H1 (cell line): ENCODE measurements at regions not wholly inside any gene's neighbourhood (a gene's known extent, or its start where the extent isn't known, plus 50 kb on each side); places are given as distances from the start of the nearest gene placed in this dataset.

Experiments used
- CBX8 ChIP-seq: fragments of 300-800, 300-1000 bp; sonication (generic); IDR thresholded peaks from 2 replicates; pipeline ENCODE4 v1.7.1; 2016; ENCODE audit warnings: low read depth, low read length, borderline replicate concordance
- CHD2 ChIP-seq: IDR thresholded peaks from 2 replicates; pipeline ENCODE4 v1.6.1; 2012; ENCODE audit warnings: low read length, improper control_type of control experiment
- CTBP2 ChIP-seq: IDR thresholded peaks from 2 replicates; pipeline ENCODE4 v1.7.0; 2011; ENCODE audit warnings: borderline replicate concordance, mild to moderate bottlenecking, moderate library complexity, mixed read lengths, low read length; ENCODE audit not compliant: insufficient read depth, insufficient read length
- EP300 ChIP-seq, 2 experiments: IDR thresholded peaks; 1 replicate in 1 of 2; 2 replicates in 1 of 2; pipeline ENCODE4 v1.6.1; 2011 to 2012; ENCODE audit warnings: low read depth in 2 of 2, low read length in 2 of 2, mild to moderate bottlenecking in 2 of 2, borderline replicate concordance in 1 of 2, inconsistent platforms in 1 of 2, moderate library complexity in 1 of 2
- GTF2F1 ChIP-seq: IDR thresholded peaks from 2 replicates; pipeline ENCODE4 v1.6.1; 2012; ENCODE audit warnings: low read depth, low read length, improper control_type of control experiment, borderline replicate concordance
- JUND ChIP-seq: IDR thresholded peaks from 2 replicates; pipeline ENCODE4 v1.6.1; 2011; ENCODE audit warnings: mild to moderate bottlenecking, improper control_type of control experiment, low read length
- KDM4A ChIP-seq: IDR thresholded peaks from one replicate; pipeline ENCODE4 v1.7.1; 2012; ENCODE audit warnings: low read depth, mild to moderate bottlenecking, moderate library complexity, low read length, inconsistent platforms; ENCODE audit not compliant: severe bottlenecking
- MAFK ChIP-seq: IDR thresholded peaks from 2 replicates; pipeline ENCODE4 v1.6.1; 2012; ENCODE audit warnings: low read depth, mild to moderate bottlenecking, improper control_type of control experiment, low read length
- RBBP5 ChIP-seq: IDR thresholded peaks from 2 replicates; pipeline ENCODE4 v1.7.1; 2012; ENCODE audit warnings: low read depth, mild to moderate bottlenecking, inconsistent platforms, low read length, moderate library complexity, borderline replicate concordance
- SUZ12 ChIP-seq: fragments of 200-600 bp; sonication (generic); IDR thresholded peaks from 2 replicates; pipeline ENCODE4 v1.6.1; 2012; ENCODE audit warnings: mild to moderate bottlenecking, inconsistent platforms, low read length, moderate library complexity, mixed read lengths
- TF ChIP-seq, protein P1 (sequence below): fragments of 300-600 bp; sonication (generic); IDR thresholded peaks from 2 replicates; pipeline ENCODE4 v1.7.1; 2012; ENCODE audit warnings: low read length, moderate library complexity, mild to moderate bottlenecking, inconsistent platforms; ENCODE audit not compliant: insufficient replicate concordance

DNA sequence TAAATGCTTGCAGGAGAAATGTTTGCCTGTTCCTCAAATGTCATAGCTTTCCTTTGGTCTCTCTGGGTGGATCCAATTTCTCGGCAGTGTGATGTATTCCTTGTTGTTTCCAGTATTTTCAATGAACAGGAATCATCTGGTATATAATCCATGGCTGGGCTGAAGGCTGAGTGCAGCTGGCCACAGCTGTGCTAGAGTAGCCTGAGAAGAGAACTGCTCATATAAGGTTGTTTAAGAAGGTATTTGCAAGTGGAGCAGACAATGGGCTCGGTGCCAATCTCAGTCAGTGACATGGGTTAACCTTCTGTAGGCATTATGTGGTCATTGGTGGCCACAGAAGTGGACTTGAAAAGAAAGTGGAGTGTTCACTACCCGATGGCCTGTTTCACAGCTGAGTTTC, 390.3 kb downstream of the SPRY1 start (continued):
- TF ChIP-seq, protein P1, sequence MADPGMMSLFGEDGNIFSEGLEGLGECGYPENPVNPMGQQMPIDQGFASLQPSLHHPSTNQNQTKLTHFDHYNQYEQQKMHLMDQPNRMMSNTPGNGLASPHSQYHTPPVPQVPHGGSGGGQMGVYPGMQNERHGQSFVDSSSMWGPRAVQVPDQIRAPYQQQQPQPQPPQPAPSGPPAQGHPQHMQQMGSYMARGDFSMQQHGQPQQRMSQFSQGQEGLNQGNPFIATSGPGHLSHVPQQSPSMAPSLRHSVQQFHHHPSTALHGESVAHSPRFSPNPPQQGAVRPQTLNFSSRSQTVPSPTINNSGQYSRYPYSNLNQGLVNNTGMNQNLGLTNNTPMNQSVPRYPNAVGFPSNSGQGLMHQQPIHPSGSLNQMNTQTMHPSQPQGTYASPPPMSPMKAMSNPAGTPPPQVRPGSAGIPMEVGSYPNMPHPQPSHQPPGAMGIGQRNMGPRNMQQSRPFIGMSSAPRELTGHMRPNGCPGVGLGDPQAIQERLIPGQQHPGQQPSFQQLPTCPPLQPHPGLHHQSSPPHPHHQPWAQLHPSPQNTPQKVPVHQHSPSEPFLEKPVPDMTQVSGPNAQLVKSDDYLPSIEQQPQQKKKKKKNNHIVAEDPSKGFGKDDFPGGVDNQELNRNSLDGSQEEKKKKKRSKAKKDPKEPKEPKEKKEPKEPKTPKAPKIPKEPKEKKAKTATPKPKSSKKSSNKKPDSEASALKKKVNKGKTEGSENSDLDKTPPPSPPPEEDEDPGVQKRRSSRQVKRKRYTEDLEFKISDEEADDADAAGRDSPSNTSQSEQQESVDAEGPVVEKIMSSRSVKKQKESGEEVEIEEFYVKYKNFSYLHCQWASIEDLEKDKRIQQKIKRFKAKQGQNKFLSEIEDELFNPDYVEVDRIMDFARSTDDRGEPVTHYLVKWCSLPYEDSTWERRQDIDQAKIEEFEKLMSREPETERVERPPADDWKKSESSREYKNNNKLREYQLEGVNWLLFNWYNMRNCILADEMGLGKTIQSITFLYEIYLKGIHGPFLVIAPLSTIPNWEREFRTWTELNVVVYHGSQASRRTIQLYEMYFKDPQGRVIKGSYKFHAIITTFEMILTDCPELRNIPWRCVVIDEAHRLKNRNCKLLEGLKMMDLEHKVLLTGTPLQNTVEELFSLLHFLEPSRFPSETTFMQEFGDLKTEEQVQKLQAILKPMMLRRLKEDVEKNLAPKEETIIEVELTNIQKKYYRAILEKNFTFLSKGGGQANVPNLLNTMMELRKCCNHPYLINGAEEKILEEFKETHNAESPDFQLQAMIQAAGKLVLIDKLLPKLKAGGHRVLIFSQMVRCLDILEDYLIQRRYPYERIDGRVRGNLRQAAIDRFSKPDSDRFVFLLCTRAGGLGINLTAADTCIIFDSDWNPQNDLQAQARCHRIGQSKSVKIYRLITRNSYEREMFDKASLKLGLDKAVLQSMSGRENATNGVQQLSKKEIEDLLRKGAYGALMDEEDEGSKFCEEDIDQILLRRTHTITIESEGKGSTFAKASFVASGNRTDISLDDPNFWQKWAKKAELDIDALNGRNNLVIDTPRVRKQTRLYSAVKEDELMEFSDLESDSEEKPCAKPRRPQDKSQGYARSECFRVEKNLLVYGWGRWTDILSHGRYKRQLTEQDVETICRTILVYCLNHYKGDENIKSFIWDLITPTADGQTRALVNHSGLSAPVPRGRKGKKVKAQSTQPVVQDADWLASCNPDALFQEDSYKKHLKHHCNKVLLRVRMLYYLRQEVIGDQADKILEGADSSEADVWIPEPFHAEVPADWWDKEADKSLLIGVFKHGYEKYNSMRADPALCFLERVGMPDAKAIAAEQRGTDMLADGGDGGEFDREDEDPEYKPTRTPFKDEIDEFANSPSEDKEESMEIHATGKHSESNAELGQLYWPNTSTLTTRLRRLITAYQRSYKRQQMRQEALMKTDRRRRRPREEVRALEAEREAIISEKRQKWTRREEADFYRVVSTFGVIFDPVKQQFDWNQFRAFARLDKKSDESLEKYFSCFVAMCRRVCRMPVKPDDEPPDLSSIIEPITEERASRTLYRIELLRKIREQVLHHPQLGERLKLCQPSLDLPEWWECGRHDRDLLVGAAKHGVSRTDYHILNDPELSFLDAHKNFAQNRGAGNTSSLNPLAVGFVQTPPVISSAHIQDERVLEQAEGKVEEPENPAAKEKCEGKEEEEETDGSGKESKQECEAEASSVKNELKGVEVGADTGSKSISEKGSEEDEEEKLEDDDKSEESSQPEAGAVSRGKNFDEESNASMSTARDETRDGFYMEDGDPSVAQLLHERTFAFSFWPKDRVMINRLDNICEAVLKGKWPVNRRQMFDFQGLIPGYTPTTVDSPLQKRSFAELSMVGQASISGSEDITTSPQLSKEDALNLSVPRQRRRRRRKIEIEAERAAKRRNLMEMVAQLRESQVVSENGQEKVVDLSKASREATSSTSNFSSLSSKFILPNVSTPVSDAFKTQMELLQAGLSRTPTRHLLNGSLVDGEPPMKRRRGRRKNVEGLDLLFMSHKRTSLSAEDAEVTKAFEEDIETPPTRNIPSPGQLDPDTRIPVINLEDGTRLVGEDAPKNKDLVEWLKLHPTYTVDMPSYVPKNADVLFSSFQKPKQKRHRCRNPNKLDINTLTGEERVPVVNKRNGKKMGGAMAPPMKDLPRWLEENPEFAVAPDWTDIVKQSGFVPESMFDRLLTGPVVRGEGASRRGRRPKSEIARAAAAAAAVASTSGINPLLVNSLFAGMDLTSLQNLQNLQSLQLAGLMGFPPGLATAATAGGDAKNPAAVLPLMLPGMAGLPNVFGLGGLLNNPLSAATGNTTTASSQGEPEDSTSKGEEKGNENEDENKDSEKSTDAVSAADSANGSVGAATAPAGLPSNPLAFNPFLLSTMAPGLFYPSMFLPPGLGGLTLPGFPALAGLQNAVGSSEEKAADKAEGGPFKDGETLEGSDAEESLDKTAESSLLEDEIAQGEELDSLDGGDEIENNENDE, result no peak
- TF ChIP-seq GTF2F1 (no peak), SUZ12 (no peak), CHD2 (no peak), MAFK (no peak), JUND (no peak), RBBP5 (no peak), CBX8 (no peak), CTBP2 (no peak), KDM4A (no peak), EP300 (IDR thresholded peaks at IDR 0.05; ENCODE audit: borderline replicate concordance in 1 of 2, low read depth in 2 of 2, low read length in 2 of 2) (no peak)
